GM19035 (cell line): ENCODE measurements at regions not wholly inside any gene's neighbourhood (a gene's known extent, or its start where the extent isn't known, plus 50 kb on each side); places are given as distances from the start of the nearest gene placed in this dataset.
A peak's percentile ranks its signal among the peaks of the same experiment; 100 is the strongest.
"Not testable (repeated sequence)": the region's sequence is repeated elsewhere in the genome, so short reads cannot be mapped to it uniquely, and the experiment has no call there.

ENCODE experiments used
- ATAC-seq: cut with Tn5 transposase; IDR thresholded peaks from one replicate; pipeline ENCODE4 v1.9.1; 2021; ENCODE audit not compliant: unreplicated experiment

DNA sequence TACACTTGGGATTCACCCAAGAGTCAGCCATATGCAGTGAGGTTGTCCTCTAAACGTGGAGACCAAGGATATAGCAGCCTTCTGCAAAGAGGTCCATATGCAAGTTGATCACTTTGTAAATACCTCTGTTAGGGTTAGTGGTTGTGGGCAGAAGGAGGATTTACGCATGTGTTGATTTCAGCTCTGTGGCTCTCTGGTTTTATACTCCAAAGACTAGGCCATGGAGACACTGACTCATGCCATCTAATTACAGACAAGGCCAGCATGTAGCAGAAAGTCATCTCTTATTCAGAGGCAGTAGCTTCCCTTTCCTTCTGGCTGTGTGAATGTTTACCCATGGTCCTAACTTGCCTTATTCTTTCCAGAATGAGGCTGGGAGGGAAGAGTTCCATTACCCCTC lies 140.9 kb upstream of the GOLGA6L4 start:
- ATAC-seq: not testable (repeated sequence)

- ATAC-seq: not testable (repeated sequence)
Observed at GRCh38 chr15:84097053-84097452, 138.5 kb upstream of the GOLGA6L4 start.

GRCh38 chr15:84098604-84099003 lies 137.0 kb upstream of the GOLGA6L4 start:
- no peak for ATAC-seq

GRCh38 chr15:84099181-84099580 lies 136.4 kb upstream of the GOLGA6L4 start:
- ATAC-seq: no peak

GRCh38 chr15:84103345-84103744 lies 132.2 kb upstream of the GOLGA6L4 start:
- no peak for ATAC-seq

- ATAC-seq: no peak
Observed at GRCh38 chr15:84104853-84105252, 130.7 kb upstream of the GOLGA6L4 start.

- ATAC-seq: no peak
Observed at GRCh38 chr15:84108728-84109127, 126.8 kb upstream of the GOLGA6L4 start.

- no peak for ATAC-seq
Observed at GRCh38 chr15:84111575-84111974, 124.0 kb upstream of the GOLGA6L4 start.

GRCh38 chr15:84112025-84112424 lies 123.5 kb upstream of the GOLGA6L4 start:
- no peak for ATAC-seq

DNA sequence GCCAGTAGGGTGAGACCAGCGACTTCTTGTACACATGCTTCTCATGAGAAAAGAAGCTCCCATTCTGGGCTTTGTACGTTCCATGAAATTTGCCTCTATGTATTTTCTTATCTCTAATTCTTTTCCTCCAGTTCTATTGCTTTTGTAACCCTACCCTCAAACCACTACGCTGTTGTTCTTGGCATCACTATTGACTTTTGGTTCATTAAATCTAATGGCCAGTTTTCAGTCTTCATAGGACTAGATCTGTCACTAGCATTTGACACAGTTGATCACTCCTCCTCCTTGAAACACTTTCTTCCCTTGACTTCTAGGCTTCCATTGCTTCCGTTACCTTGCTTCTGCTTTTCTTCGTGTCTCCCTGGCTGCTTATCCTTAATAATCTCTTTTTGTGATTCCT lies 121.7 kb upstream of the GOLGA6L4 start:
- no peak for ATAC-seq

DNA sequence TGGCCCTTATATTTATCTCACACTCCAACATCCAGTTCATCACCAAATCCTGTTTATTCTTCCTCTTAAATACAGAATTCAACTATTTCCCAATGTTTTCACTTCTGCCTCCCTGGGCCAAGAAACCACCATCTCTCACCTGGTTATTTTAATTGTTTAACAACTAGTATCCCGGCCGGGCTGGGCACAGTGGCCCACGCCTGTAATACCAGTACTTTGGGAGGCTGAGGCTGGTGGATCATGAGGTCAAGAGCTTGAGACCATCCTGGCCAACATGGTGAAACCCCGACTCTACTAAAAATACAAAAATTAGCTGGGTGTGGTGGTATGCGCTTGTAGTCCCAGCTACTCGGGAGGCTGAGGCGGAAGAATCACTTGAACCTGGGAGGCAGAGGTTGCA lies 120.9 kb upstream of the GOLGA6L4 start:
- not testable (repeated sequence) for ATAC-seq

DNA sequence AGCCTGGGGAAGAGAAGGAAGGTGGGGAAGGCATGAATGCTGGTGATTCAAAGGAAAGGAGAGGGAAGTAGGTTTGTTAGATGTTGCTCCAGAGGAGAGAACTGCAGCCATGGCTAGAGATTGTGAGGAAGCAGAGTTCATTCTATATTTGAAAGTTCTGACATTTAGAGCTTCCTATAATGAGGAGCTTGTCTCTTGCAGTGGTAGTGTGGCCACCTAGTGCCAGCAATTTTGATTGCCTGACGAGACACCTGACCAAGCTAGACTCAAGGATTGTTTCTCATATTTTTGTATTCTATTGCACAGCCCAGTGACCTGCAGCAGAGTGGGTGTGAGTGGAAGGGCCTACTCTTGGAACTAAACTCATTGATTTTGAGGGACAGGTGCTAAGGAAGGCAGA lies 116.2 kb upstream of the GOLGA6L4 start:
- not testable (repeated sequence) for ATAC-seq

DNA sequence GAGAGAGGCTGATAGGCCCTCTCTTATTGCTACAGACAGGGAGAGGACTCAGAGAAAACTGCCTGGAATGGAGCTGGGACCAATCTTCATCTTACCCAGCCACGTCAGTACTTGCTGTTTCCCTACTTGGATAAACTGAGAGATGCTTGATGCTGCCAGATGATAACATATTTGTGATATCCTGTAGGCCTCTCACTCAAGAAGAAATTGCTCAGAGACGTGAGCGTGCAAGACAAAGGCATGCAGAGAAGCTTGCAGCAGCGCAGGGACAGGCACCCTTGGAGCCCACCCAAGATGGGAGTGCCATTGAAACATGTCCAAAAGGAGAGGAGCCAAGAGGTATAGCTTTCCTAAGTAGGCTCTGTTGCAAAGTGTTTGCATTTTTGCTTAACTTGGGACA lies 114.7 kb upstream of the GOLGA6L4 start:
- ATAC-seq: not testable (repeated sequence)

DNA sequence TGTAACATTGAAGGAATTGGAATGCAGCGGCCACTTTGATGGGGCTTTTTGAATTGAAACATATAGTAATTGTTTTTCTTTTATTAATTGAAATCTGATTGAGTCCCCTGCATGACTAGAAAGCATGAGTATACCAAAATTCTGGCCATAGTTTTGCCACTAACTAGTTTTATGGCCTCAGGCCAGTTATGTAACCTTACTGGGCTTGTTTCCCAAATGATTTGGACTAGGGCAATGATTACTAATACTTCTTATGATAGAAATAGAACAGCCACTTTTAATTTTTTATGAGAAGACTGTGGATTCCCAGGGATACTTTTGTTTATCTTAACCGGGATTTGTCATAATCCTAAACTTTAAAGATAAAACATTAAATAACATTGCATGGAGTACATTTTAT lies 106.9 kb upstream of the GOLGA6L4 start:
- not testable (repeated sequence) for ATAC-seq

GRCh38 chr15:84130098-84130831 lies 105.3 kb upstream of the GOLGA6L4 start:
- ATAC-seq: not testable (repeated sequence)

GRCh38 chr15:84135931-84136456 lies 99.6 kb upstream of the GOLGA6L4 start:
- not testable (repeated sequence) for ATAC-seq

GRCh38 chr15:84142888-84143337 lies 92.7 kb upstream of the GOLGA6L4 start:
- ATAC-seq: peak; percentile 90

- peak; percentile 58 for ATAC-seq
Observed at GRCh38 chr15:84143753-84144314, 91.7 kb upstream of the GOLGA6L4 start.

DNA sequence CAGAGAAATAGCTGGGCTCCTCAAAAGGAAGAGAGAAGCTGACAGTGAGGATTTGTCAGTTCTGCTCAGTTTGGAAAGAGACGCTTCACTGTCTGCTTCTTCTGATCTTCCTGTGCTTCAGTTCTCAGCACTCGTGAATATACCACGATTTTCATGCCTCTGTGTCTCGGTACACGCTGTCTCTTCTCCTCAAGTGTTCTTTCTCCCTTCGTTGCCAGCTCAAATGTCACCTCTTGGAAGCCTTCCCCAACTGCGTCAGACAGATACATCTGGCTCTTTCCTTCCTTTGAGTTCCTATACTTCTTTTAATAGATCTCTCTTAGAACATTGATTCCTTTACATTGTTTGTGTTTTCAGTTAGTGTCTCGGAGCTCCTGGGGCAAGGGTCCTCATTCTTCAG lies 90.6 kb upstream of the GOLGA6L4 start:
- not testable (repeated sequence) for ATAC-seq

DNA sequence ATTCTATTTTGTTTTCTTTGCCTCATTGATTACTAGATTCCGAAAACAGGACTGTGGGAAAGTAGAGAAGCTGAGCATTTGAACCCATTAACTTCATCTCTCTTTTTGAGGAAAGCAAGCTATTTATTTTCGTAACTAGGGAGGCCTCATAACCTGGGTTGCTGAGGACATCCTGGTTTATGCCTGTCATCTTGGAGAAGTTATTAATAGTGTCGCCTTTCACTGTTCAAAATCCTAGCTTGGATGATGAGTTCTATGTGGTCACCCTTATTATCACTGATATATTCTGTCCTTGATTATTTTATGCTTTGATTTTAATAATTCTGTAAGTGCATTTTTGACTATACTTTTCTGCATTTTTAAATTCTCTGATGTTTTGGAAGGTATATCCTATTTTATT lies 89.3 kb upstream of the GOLGA6L4 start:
- ATAC-seq: not testable (repeated sequence)

DNA sequence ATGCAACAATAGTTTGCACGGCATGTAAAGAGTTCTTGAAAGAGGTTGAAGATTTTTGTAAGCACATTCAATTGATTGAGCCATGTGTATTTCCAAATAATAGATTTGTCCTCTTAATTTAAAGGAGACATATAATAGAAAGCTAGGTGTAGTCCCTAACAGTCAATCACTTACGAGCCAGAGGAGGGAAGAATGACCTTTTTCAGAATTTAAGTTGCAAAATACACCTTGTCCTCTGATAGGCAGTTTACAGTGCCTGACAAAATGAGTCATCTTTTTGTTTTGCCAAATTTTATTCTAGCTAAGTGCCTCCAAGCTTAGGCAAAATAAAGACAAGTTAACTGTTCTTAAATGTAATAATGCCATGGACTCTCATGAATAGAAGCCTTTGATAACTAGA lies 88.3 kb upstream of the GOLGA6L4 start:
- ATAC-seq: not testable (repeated sequence)

- ATAC-seq: no peak
Observed at GRCh38 chr15:84151205-84151931, 84.2 kb upstream of the GOLGA6L4 start.
